Tibial nerve (tissue), 4 donors: ENCODE measurements at regions not wholly inside any gene's neighbourhood (a gene's known extent, or its start where the extent isn't known, plus 50 kb on each side); places are given as distances from the start of the nearest gene placed in this dataset.

Experiments
- DNase-seq, 2 donors: peaks; one replicate each; pipeline ENCODE4 v3.0.0-alpha.2; 2019; ENCODE audit warnings: low spot score in 2 of 2
- H3K27ac ChIP-seq, 4 donors: fragments of 200-600 bp; sonication (generic) in 3 of 4; one replicate each; pipeline ENCODE4 v1.5.1; 2017 to 2019; ENCODE audit warnings: mild to moderate bottlenecking in 1 of 4
- H3K27me3 ChIP-seq, 2 donors: fragments of 200-600 bp; sonication (generic) in 1 of 2; one replicate each; pipeline versions ENCODE4 v1.5.1 to v1.6.0; 2017 to 2019
- H3K36me3 ChIP-seq, 3 donors: fragments of 200-600 bp; sonication (generic); one replicate each; pipeline ENCODE4 v1.5.1; 2018 to 2019
- H3K4me1 ChIP-seq, 4 donors: fragments of 200-600 bp; sonication (generic) in 3 of 4; one replicate each; pipeline ENCODE4 v1.5.1; 2017 to 2019
- H3K4me3 ChIP-seq, 4 donors: fragments of 200-600 bp; sonication (generic) in 3 of 4; one replicate each; pipeline ENCODE4 v1.5.1; 2017 to 2019; ENCODE audit warnings: mild to moderate bottlenecking in 1 of 4, moderate library complexity in 1 of 4
- H3K9me3 ChIP-seq, 4 donors: fragments of 200-600 bp; sonication (generic) in 3 of 4; one replicate each; pipeline ENCODE4 v1.5.1; 2017 to 2019
- EP300 ChIP-seq, 2 donors: sonication (generic); formaldehyde crosslinking; IDR thresholded peaks; one replicate each; pipeline ENCODE4 v1.6.1; 2017; ENCODE audit warnings: antibody characterized with exemption in 2 of 2, mild to moderate bottlenecking in 1 of 2
- POLR2A ChIP-seq, 2 donors: fragments of 450-650 bp; IDR thresholded peaks; one replicate each; pipeline ENCODE4 v1.6.1; 2017; ENCODE audit warnings: antibody characterized with exemption in 2 of 2, mild to moderate bottlenecking in 2 of 2, moderate library complexity in 2 of 2
- WGBS, 2 donors: methylation state at CpG; one replicate each; pipeline ENCODE4 v1.1.5; 2018; 5-methylcytosine and 5-hydroxymethylcytosine counted together
- TF ChIP-seq, protein P1 (sequence below), 5 experiments: fragments of 200-600 bp in 3 of 5; fragments of 450-650 bp in 2 of 5; sonication (generic) in 3 of 5; IDR thresholded peaks; one replicate each; pipeline ENCODE4 v1.5.1; 2016 to 2019; ENCODE audit warnings: antibody characterized with exemption in 5 of 5, mild to moderate bottlenecking in 3 of 5, moderate library complexity in 2 of 5

DNA sequence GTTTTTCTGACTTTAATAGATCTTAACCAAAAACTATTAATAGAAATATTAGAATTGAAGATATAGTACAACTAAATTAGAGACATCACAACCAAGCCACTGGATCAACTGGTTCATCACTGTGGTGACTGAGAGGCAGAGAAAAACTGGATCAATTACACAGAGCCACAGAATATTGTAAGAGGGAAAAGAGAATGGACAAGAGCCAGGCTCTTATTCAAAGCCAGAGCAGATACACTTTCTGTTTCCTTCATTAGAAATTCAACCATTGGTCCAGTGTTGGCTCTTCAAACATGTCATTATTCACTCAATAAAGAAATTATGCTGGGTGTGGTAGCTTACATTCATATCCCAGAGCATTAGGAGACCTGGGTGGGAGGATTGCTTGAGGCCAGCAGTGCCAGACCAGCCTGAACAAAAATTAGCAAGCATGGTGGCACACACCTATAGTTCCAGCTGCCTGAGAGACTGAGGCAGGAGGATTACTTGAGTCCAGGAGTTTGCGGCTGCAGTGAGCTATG is 295.1 kb downstream of the NEBL start:
- no peak for DNase-seq
- Histone ChIP-seq H3K27ac (no peak overlapping the region), H3K4me3 (no peak overlapping the region), H3K27me3 (no peaks in the 10 kb centered on the region), H3K36me3 (no peaks in the 10 kb centered on the region), H3K4me1 (peaks cover 0 to 6% (median 0%) of the 10 kb centered on the region in 4 donors), H3K9me3 (no peaks in the 10 kb centered on the region)
- WGBS, 2 donors, result 94% methylated on average over 1 of the region's 1 CpG
- TF ChIP-seq POLR2A (IDR thresholded peaks at IDR 0.05), result no peak
- TF ChIP-seq EP300 (IDR thresholded peaks at IDR 0.05), result no peak
- TF ChIP-seq, protein P1, sequence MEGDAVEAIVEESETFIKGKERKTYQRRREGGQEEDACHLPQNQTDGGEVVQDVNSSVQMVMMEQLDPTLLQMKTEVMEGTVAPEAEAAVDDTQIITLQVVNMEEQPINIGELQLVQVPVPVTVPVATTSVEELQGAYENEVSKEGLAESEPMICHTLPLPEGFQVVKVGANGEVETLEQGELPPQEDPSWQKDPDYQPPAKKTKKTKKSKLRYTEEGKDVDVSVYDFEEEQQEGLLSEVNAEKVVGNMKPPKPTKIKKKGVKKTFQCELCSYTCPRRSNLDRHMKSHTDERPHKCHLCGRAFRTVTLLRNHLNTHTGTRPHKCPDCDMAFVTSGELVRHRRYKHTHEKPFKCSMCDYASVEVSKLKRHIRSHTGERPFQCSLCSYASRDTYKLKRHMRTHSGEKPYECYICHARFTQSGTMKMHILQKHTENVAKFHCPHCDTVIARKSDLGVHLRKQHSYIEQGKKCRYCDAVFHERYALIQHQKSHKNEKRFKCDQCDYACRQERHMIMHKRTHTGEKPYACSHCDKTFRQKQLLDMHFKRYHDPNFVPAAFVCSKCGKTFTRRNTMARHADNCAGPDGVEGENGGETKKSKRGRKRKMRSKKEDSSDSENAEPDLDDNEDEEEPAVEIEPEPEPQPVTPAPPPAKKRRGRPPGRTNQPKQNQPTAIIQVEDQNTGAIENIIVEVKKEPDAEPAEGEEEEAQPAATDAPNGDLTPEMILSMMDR (IDR thresholded peaks at IDR 0.05), result no peak

DNA sequence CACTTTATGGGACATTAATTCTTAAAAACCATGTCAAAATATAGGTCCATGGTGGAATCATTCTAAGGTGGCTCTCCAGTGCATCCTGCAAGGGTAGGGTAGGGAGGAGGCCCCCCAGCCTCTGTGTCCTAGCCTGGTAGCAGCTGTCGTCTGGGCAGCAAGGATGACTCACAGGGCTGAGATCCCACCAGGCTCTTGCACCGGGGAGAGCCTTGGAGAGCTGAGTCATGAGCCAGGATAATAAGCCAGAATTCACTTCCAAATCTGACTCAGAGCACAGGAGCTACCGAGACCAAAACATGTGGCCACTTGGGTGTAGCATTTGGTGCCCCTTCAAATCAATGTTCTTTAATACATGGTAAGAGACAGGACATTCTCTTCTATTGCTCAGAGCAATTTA is 298.5 kb downstream of the NEBL start:
- no peak overlapping the region for H3K27ac ChIP-seq
- no peaks in the 10 kb centered on the region for H3K36me3 ChIP-seq
- peaks cover 0 to 15% (median 0%) of the 10 kb centered on the region in 4 donors for H3K4me1 ChIP-seq
- no peak for TF ChIP-seq POLR2A (IDR thresholded peaks at IDR 0.05)
- TF ChIP-seq EP300 (IDR thresholded peaks at IDR 0.05), result peak in 1 of 2 donors; percentile 42
- TF ChIP-seq, protein P1 (IDR thresholded peaks at IDR 0.05), result no peak
- H3K9me3 ChIP-seq, result no peaks in the 10 kb centered on the region
- no peak overlapping the region for H3K4me3 ChIP-seq
- peak; percentile 13 to 38 for DNase-seq
- WGBS, 2 donors, result 12 to 30% methylated on average over 3 of the region's 3 CpGs
- no peaks in the 10 kb centered on the region for H3K27me3 ChIP-seq

DNA sequence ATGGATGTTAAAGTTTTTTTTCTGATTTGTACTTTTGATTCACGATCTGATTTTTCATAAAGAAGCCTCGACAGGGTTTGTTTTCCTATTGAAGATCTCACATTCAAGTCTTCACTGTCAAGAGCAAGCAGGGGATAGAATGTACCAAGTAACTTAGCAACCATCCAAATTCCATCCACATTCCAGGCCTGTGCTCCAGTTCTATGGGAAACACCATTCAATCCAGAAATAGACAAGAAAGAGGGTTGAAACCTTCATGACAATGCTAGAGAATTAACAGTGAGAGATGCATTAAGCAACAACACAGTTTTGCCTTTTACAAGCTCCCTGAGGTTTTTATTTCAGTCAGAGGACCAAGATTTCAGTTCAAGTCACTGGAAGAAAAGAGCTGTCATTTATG is 300.2 kb downstream of the NEBL start:
- no peaks in the 10 kb centered on the region for H3K27me3 ChIP-seq
- no peaks in the 10 kb centered on the region for H3K9me3 ChIP-seq
- DNase-seq, result no peak
- no peak for TF ChIP-seq EP300 (IDR thresholded peaks at IDR 0.05)
- TF ChIP-seq POLR2A (IDR thresholded peaks at IDR 0.05), result no peak
- TF ChIP-seq, protein P1 (IDR thresholded peaks at IDR 0.05), result no peak
- H3K36me3 ChIP-seq, result no peaks in the 10 kb centered on the region
- no peak overlapping the region for H3K4me3 ChIP-seq
- H3K27ac ChIP-seq, result peak overlapping the region in 1 of 4 donors; percentile 16
- WGBS, 2 donors, result 30 to 38% methylated on average over 2 of the region's 2 CpGs
- peaks cover 0 to 14% (median 0%) of the 10 kb centered on the region in 4 donors for H3K4me1 ChIP-seq

DNA sequence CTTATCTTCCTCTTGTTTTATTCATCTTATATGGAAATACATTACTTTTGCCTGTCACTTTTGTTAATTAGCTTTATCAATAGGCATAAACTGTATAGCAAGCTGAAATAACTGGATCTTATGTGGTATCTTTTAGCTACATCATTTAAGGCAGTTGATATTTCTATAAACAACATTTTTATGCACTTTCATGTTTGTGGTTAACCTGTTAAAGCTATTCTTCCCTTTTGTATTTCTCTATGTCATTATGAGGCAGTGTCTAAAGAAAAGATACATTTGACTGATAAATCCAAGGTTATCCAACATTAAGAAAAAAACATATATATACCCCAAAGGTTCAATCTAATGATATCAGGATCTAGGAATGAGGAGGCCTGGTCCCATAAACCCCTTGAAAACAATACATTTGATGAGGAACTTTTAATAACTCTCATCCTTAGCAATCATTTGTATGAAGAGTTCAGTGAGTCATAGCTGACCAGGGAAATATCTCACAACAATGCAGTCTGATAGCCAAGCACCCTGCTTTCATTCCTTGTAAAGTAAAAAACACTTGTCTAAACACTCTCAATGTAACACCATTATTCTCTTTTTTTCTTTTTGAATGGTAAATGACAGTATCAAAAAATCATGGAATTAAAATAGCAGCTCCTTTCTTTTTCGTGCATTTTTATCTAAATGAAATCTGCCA is 300.9 kb downstream of the NEBL start:
- Histone ChIP-seq H3K27ac (peak overlapping the region in 1 of 4 donors; percentile 16), H3K9me3 (no peaks in the 10 kb centered on the region), H3K4me1 (peaks cover 0 to 12% (median 0%) of the 10 kb centered on the region in 4 donors), H3K36me3 (no peaks in the 10 kb centered on the region), H3K4me3 (no peak overlapping the region), H3K27me3 (no peaks in the 10 kb centered on the region)
- TF ChIP-seq EP300 (IDR thresholded peaks at IDR 0.05) (no peak), POLR2A (IDR thresholded peaks at IDR 0.05) (no peak)
- TF ChIP-seq, protein P1 (IDR thresholded peaks at IDR 0.05), result no peak
- DNase-seq, result no peak
- 38 to 41% methylated on average over 1 of the region's 1 CpG for WGBS, 2 donors

DNA sequence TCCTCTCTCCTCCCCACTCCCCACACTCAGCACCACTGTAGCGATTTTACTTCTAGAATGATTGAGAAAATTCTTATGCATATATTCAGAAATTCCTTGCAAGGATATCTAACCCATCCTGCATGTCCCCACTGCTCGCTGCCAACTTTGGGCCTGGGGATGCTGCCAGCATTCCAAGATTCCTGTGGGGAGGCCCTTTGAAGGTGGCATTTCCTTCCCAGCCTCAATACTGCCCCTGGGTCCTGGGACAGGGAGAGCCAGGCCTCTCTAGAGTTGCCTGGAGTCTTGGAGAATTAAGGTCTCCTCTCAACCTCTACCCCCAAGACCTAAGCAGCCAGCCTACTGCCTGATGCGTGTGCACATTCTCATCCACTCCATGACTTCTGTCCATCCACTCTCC is 303.5 kb downstream of the NEBL start:
- Histone ChIP-seq H3K36me3 (no peaks in the 10 kb centered on the region), H3K27me3 (no peaks in the 10 kb centered on the region), H3K4me1 (peaks cover 0 to 12% (median 0%) of the 10 kb centered on the region in 4 donors), H3K27ac (no peak overlapping the region), H3K9me3 (no peaks in the 10 kb centered on the region), H3K4me3 (no peak overlapping the region)
- 88 to 93% methylated on average over 3 of the region's 3 CpGs for WGBS, 2 donors
- no peak for TF ChIP-seq EP300 (IDR thresholded peaks at IDR 0.05)
- TF ChIP-seq, protein P1 (IDR thresholded peaks at IDR 0.05), result no peak
- TF ChIP-seq POLR2A (IDR thresholded peaks at IDR 0.05), result no peak
- no peak for DNase-seq
